ENCODE measurements at regions not wholly inside any gene's neighbourhood (a gene's known extent, or its start where the extent isn't known, plus 50 kb on each side); places are given as distances from the start of the nearest gene placed in this dataset.

GRCh38 chr9:80516679-80517078 is 944.9 kb downstream of the TLE4 start:
- CTCF ChIA-PET: no interaction called here
- Histone ChIP-seq H3K36me3 (ENCODE audit: control insufficient read depth in 2 of 2, extremely low read depth in 1 of 2, insufficient read depth in 2 of 2, low read length in 2 of 2) (no peaks in the 10 kb centered on the region), H2AFZ (ENCODE audit: low read depth, low read length) (no peak overlapping the region), H3K79me2 (ENCODE audit: control insufficient read depth, insufficient read depth, low read length) (no peaks in the 10 kb centered on the region), H3K9me3 (replicated peaks; ENCODE audit: control insufficient read depth, insufficient read depth, low read length) (no peaks in the 10 kb centered on the region), H3K4me1 (ENCODE audit: control insufficient read depth, extremely low read depth, insufficient read depth, low read length) (no peaks in the 10 kb centered on the region), H3K4me3 (replicated peaks in 1 of 3; ENCODE audit: insufficient read depth in 1 of 3, low read depth in 1 of 3, low read length in 3 of 3) (no peak overlapping the region), H3K9ac (replicated peaks; ENCODE audit: extremely low read depth, insufficient read depth, low read length) (no peak overlapping the region), H3K4me2 (ENCODE audit: insufficient read depth, low read length) (no peak overlapping the region), H3K27ac (ENCODE audit: insufficient read depth, low read depth, low read length) (no peak overlapping the region), H3K9me1 (replicated peaks; ENCODE audit: control insufficient read depth, extremely low read depth, insufficient read depth, low read length) (no peaks in the 10 kb centered on the region), H3K27me3 (ENCODE audit: control insufficient read depth in 2 of 2, insufficient read depth in 2 of 2, low read length in 2 of 2) (no peaks in the 10 kb centered on the region), H4K20me1 (replicated peaks; ENCODE audit: control insufficient read depth, extremely low read depth, insufficient read depth, low read length) (no peaks in the 10 kb centered on the region)
- intact Hi-C loops (cut with micrococcal nuclease) (no loop called here), dilution Hi-C loops (cut with MboI; ENCODE audit: extremely low pct_ligation_motif_present, low sequenced_read_pairs) (no loop called here)
- FAIRE-seq: no peak
- BruUV-seq (replicated peaks): no TSS peak
- DNase-seq (ENCODE audit: low read depth, low spot score): no peak
- POLR2A ChIA-PET: no interaction called here
- TF ChIP-seq MAX (IDR thresholded peaks at IDR 0.05; ENCODE audit: insufficient read depth, insufficient read length): no peak

GRCh38 chr9:80509358-80509757 is 937.6 kb downstream of the TLE4 start:
- dilution Hi-C loops (cut with MboI; ENCODE audit: extremely low pct_ligation_motif_present, low sequenced_read_pairs): no loop called here
- Histone ChIP-seq H3K27ac (ENCODE audit: insufficient read depth, low read depth, low read length) (no peak overlapping the region), H3K27me3 (ENCODE audit: control insufficient read depth in 2 of 2, insufficient read depth in 2 of 2, low read length in 2 of 2) (no peaks in the 10 kb centered on the region), H4K20me1 (replicated peaks; ENCODE audit: control insufficient read depth, extremely low read depth, insufficient read depth, low read length) (no peaks in the 10 kb centered on the region), H3K9me3 (replicated peaks; ENCODE audit: control insufficient read depth, insufficient read depth, low read length) (no peaks in the 10 kb centered on the region), H3K4me3 (replicated peaks in 1 of 3; ENCODE audit: insufficient read depth in 1 of 3, low read depth in 1 of 3, low read length in 3 of 3) (no peak overlapping the region), H3K79me2 (ENCODE audit: control insufficient read depth, insufficient read depth, low read length) (no peaks in the 10 kb centered on the region), H3K9ac (replicated peaks; ENCODE audit: extremely low read depth, insufficient read depth, low read length) (no peak overlapping the region), H3K36me3 (ENCODE audit: control insufficient read depth in 2 of 2, extremely low read depth in 1 of 2, insufficient read depth in 2 of 2, low read length in 2 of 2) (no peaks in the 10 kb centered on the region), H2AFZ (ENCODE audit: low read depth, low read length) (no peak overlapping the region), H3K9me1 (replicated peaks; ENCODE audit: control insufficient read depth, extremely low read depth, insufficient read depth, low read length) (no peaks in the 10 kb centered on the region), H3K4me1 (ENCODE audit: control insufficient read depth, extremely low read depth, insufficient read depth, low read length) (no peaks in the 10 kb centered on the region), H3K4me2 (ENCODE audit: insufficient read depth, low read length) (no peak overlapping the region)
- CTCF ChIA-PET: no interaction called here
- BruUV-seq (replicated peaks): no TSS peak
- FAIRE-seq: no peak
- POLR2A ChIA-PET: no interaction called here
- intact Hi-C loops (cut with micrococcal nuclease): no loop called here
- no peak for TF ChIP-seq GATA2 (IDR thresholded peaks at IDR 0.05; ENCODE audit: insufficient read depth, insufficient read length, low read depth, low read length)
- no peak for TF ChIP-seq FOS (IDR thresholded peaks at IDR 0.05; ENCODE audit: borderline replicate concordance, insufficient read depth, low read length)
- no peak for TF ChIP-seq MAX (IDR thresholded peaks at IDR 0.05; ENCODE audit: insufficient read depth, insufficient read length)
- no peak for TF ChIP-seq EZH2 (IDR thresholded peaks at IDR 0.05; ENCODE audit: borderline replicate concordance, low read depth, low read length, severe bottlenecking)
- TF ChIP-seq POLR2A (IDR thresholded peaks at IDR 0.05; ENCODE audit: low read depth, low read length): no peak
- DNase-seq (ENCODE audit: low read depth, low spot score): no peak
